IMR-90 (cell line): ENCODE measurements at regions not wholly inside any gene's neighbourhood (a gene's known extent, or its start where the extent isn't known, plus 50 kb on each side); places are given as distances from the start of the nearest gene placed in this dataset.

ENCODE experiments used
- ATAC-seq: fragments of 200-7000 bp; cut with Tn5 transposase; 2 replicates; pipeline ENCODE4 v1.9.1; 2020; ENCODE audit warnings: low read depth, mild to moderate bottlenecking, moderate library complexity
- BruUV-seq: library from RNA; stranded (reverse); fragments of 400-500 nt; replicated peaks from 2 replicates; lab custom pipeline; 2021; lab: Mats Ljungman, UMichigan
- CTCF ChIA-PET: fragments of 300-600 bp; formaldehyde crosslinking; extraction: SDS; loops from one replicate; lab custom pipeline; 2021; ENCODE audit warnings: antibody characterized with exemption; lab: Yijun Ruan, JAX
- POLR2A ChIA-PET: fragments of 300-600 bp; sonication (Branson Sonifier 250); formaldehyde crosslinking; loops from one replicate; lab custom pipeline; 2022; ENCODE audit warnings: antibody characterized with exemption; ENCODE audit not compliant: unreplicated experiment; lab: Charles Lee
- DNase-seq: peaks from one replicate; pipeline ENCODE4 v3.0.0; 2013
- H2AFZ ChIP-seq: replicated peaks from 2 replicates; pipeline ENCODE3; 2013; ENCODE audit warnings: low read length, mild to moderate bottlenecking; ENCODE audit not compliant: poor library complexity
- H2AK5ac ChIP-seq: 2 replicates; pipeline ENCODE4 v1.6.1; 2013; ENCODE audit warnings: low read depth, low read length, inconsistent platforms
- H2AK9ac ChIP-seq: replicated peaks from 2 replicates; pipeline ENCODE3; 2013; ENCODE audit warnings: mild to moderate bottlenecking, low read depth, low read length, moderate library complexity; ENCODE audit not compliant: poor library complexity
- H2BK120ac ChIP-seq: 2 replicates; pipeline ENCODE4 v1.6.1; 2013; ENCODE audit warnings: low read depth, low read length, inconsistent platforms
- H2BK15ac ChIP-seq: 3 replicates; pipeline ENCODE4 v1.6.1; 2013; ENCODE audit warnings: low read depth, low read length, inconsistent platforms
- H2BK20ac ChIP-seq: 2 replicates; pipeline ENCODE4 v1.6.1; 2013; ENCODE audit warnings: low read depth, mild to moderate bottlenecking, inconsistent platforms, low read length, moderate library complexity
- H2BK5ac ChIP-seq: 2 replicates; pipeline ENCODE4 v1.6.1; 2013; ENCODE audit warnings: mild to moderate bottlenecking, low read depth, low read length, inconsistent platforms; ENCODE audit not compliant: poor library complexity, severe bottlenecking
- H3K14ac ChIP-seq: replicated peaks from 2 replicates; pipeline ENCODE4 v1.6.1; 2013; ENCODE audit warnings: low read depth, low read length, inconsistent platforms
- H3K18ac ChIP-seq: 2 replicates; pipeline ENCODE4 v1.6.1; 2013; ENCODE audit warnings: low read depth, low read length, control low read depth
- H3K23ac ChIP-seq: 2 replicates; pipeline ENCODE4 v1.6.1; 2013; ENCODE audit warnings: low read depth, low read length, inconsistent platforms
- H3K27ac ChIP-seq: 2 replicates; pipeline ENCODE4 v1.5.1; 2013; ENCODE audit warnings: mild to moderate bottlenecking, control low read depth, low read length; ENCODE audit not compliant: insufficient read depth
- H3K27me3 ChIP-seq: 2 replicates; pipeline ENCODE4 v1.6.1; 2013; ENCODE audit warnings: low read length; ENCODE audit not compliant: control insufficient read depth, insufficient read depth
- H3K36me3 ChIP-seq: 2 replicates; pipeline ENCODE4 v1.6.1; 2013; ENCODE audit warnings: low read length, mixed read lengths; ENCODE audit not compliant: control insufficient read depth, insufficient read depth
- H3K4ac ChIP-seq: 2 replicates; pipeline ENCODE4 v1.6.1; 2013; ENCODE audit warnings: low read depth, low read length, inconsistent platforms
- H3K4me1 ChIP-seq: 2 replicates; pipeline ENCODE4 v1.6.1; 2013; ENCODE audit warnings: low read length, mixed read lengths; ENCODE audit not compliant: control insufficient read depth, insufficient read depth
- H3K4me2 ChIP-seq: 2 replicates; pipeline ENCODE4 v1.6.1; 2013; ENCODE audit warnings: low read depth, mild to moderate bottlenecking, control low read depth, low read length, moderate library complexity
- H3K4me3 ChIP-seq: 2 replicates; pipeline ENCODE4 v1.5.1; 2013; ENCODE audit warnings: low read depth, mild to moderate bottlenecking, control low read depth, low read length, moderate library complexity; ENCODE audit not compliant: insufficient read depth
- H3K56ac ChIP-seq: 2 replicates; pipeline ENCODE4 v1.6.1; 2013; ENCODE audit warnings: low read length, inconsistent platforms; ENCODE audit not compliant: insufficient read depth; ENCODE audit errors: extremely low read depth
- H3K79me1 ChIP-seq, 2 experiments: 2 replicates each; pipeline ENCODE4 v1.6.1; 2013; ENCODE audit warnings: low read length in 2 of 2, inconsistent platforms in 1 of 2, low read depth in 1 of 2
- H3K9ac ChIP-seq: 2 replicates; pipeline ENCODE4 v1.6.1; 2013; ENCODE audit warnings: low read depth, low read length, control low read depth
- H3K9me1 ChIP-seq: 2 replicates; pipeline ENCODE4 v1.6.1; 2013; ENCODE audit warnings: low read length, inconsistent platforms; ENCODE audit not compliant: insufficient read depth
- H3K9me3 ChIP-seq: 2 replicates; pipeline ENCODE4 v1.6.1; 2013; ENCODE audit warnings: low read length; ENCODE audit not compliant: control insufficient read depth, insufficient read depth
- H4K20me1 ChIP-seq: 2 replicates; pipeline ENCODE4 v1.6.1; 2013; ENCODE audit warnings: low read length, inconsistent platforms; ENCODE audit not compliant: insufficient read depth
- H4K5ac ChIP-seq: 2 replicates; pipeline ENCODE4 v1.6.1; 2013; ENCODE audit warnings: mild to moderate bottlenecking, low read depth, low read length, control low read depth
- H4K8ac ChIP-seq, 2 experiments: 2 replicates each; pipeline ENCODE4 v1.6.1; 2013; ENCODE audit warnings: low read depth in 2 of 2, low read length in 2 of 2, control low read depth in 1 of 2, inconsistent platforms in 1 of 2
- H4K91ac ChIP-seq: 2 replicates; pipeline ENCODE4 v1.6.1; 2013; ENCODE audit warnings: low read depth, low read length, inconsistent platforms; ENCODE audit not compliant: insufficient read depth
- CHD1 ChIP-seq: IDR thresholded peaks from 2 replicates; pipeline ENCODE4 v1.6.1; 2012; ENCODE audit warnings: low read depth, low read length, improper control_type of control experiment
- MAZ ChIP-seq: IDR thresholded peaks from 2 replicates; pipeline ENCODE4 v1.6.1; 2012; ENCODE audit warnings: low read depth, mild to moderate bottlenecking, low read length, improper control_type of control experiment, moderate library complexity, borderline replicate concordance
- MXI1 ChIP-seq: IDR thresholded peaks from 2 replicates; pipeline ENCODE4 v1.6.1; 2012; ENCODE audit warnings: low read depth, mild to moderate bottlenecking, low read length, moderate library complexity, borderline replicate concordance
- RAD21 ChIP-seq: IDR thresholded peaks from 2 replicates; pipeline ENCODE4 v1.6.1; 2012; ENCODE audit warnings: low read length, improper control_type of control experiment
- RFX5 ChIP-seq: IDR thresholded peaks from 2 replicates; pipeline ENCODE4 v1.8.0; 2012; ENCODE audit warnings: low read depth, mild to moderate bottlenecking, low read length, moderate library complexity
- SMC3 ChIP-seq: fragments of 150-350 bp; IDR thresholded peaks from 2 replicates; pipeline ENCODE4 v1.6.1; 2016; ENCODE audit warnings: low read depth, mild to moderate bottlenecking, antibody characterized with exemption, low read length, moderate library complexity
- WGBS, 2 experiments: methylation state at CpG; one replicate each; pipeline versions ENCODE4 v1.1.5 to v1.1.7; 2013; ENCODE audit warnings: missing lambda C conversion rate in 2 of 2; ENCODE audit not compliant: insufficient read length in 1 of 2; ENCODE audit errors: extremely low coverage in 2 of 2; 5-methylcytosine and 5-hydroxymethylcytosine counted together
- dilution Hi-C: fragments of 300-500 bp; cut with HindIII; formaldehyde crosslinking; loops from one replicate; pipeline ENCODE4 v1.14.3; 2018; ENCODE audit warnings: low sequenced_read_pairs; ENCODE audit not compliant: unreplicated experiment
- in situ Hi-C: fragments of 300-500 bp; cut with MboI; formaldehyde crosslinking; loops from 3 replicates; pipeline ENCODE4 v1.14.3; 2019; ENCODE audit warnings: low sequenced_read_pairs, inconsistent platforms, mixed read lengths
- intact Hi-C: fragments of 100-400 bp; cut with micrococcal nuclease; formaldehyde crosslinking; loops from 2 replicates; pipeline ENCODE4 v1.10.0; 2022
- TF ChIP-seq, protein P1 (sequence below): fragments of 150-350 bp; IDR thresholded peaks from 2 replicates; pipeline ENCODE4 v1.6.1; 2016; ENCODE audit warnings: low read depth, mild to moderate bottlenecking, low read length, moderate library complexity, borderline replicate concordance
- TF ChIP-seq, protein P2 (sequence below): conservative IDR thresholded peaks from 2 replicates; pipeline ENCODE4 v1.5.1; 2012; ENCODE audit warnings: mild to moderate bottlenecking, low read depth, low read length, improper control_type of control experiment
- TF ChIP-seq, protein P3 (sequence below): fragments of 150-350 bp; IDR thresholded peaks from 2 replicates; pipeline ENCODE4 v1.6.1; 2017; ENCODE audit warnings: mild to moderate bottlenecking, antibody characterized with exemption, low read length, low read depth

DNA sequence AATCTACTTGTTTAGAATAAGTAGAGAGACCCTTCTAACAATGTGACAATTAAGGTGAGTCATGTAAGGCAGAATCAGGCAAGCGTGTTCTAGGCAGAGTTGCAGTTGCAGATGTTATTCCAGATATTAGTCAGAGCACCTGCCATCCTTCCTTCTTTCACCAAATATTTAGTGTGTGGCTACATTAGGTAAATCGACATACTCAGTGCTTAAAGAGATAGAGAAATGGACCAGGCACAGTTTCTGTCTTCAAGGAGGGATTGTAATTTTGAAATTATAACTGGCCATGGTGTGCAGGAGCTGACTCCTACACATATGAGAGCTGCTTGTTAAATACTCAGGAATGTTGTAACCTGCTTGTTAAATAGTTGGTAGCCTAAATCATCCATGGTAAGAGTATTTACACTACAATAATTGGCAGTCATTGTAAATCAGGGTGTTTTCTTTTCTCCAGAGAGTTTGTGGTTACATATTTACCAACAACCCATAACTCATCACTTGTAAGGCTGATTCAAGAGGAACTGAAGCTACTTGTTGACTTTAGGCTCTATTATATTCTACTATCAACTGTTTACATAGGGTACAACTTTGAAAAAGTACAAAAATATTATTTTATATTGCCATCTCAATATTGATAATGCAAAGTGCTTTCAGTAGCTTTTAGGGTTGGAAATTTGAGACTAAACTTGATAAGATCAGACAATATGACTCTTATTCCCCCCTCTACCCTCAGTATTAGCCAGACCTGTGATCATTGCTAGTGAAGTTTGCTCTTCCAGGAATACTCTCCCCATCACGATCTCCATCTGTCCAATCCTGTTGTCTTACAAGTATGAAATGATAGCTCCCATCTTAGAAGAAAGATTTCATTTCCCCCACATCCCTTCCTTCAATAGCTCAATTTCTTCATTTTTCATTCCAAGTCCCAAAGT lies 607.1 kb downstream of the COL12A1 start (continued):
- TF ChIP-seq, protein P1, sequence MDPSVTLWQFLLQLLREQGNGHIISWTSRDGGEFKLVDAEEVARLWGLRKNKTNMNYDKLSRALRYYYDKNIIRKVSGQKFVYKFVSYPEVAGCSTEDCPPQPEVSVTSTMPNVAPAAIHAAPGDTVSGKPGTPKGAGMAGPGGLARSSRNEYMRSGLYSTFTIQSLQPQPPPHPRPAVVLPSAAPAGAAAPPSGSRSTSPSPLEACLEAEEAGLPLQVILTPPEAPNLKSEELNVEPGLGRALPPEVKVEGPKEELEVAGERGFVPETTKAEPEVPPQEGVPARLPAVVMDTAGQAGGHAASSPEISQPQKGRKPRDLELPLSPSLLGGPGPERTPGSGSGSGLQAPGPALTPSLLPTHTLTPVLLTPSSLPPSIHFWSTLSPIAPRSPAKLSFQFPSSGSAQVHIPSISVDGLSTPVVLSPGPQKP, result no peak

DNA sequence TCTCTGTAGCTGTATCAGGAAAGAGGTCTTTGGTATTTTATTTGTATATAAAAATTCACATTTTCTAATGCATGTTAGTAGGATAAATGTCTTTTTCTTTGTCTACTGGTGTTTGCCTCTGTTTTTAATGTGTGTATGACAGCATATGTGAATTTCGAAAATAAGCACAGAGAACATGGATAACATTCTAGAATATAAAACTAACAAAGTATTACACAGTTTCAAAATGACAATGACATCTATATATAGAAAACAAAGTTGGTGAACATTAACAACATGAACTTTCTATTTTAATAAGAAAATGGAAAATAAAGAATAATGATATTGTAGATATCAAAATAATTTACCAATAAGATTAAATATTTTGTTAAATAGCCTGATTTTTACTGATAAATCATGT lies 608.0 kb downstream of the COL12A1 start:
- no CpG with 5 or more reads among the region's 1 CpG for WGBS, 2 experiments
- ChIA-PET POLR2A (no interaction called here), CTCF (no interaction called here)
- Histone ChIP-seq H2BK5ac (no peak overlapping the region), H3K4me2 (no peak overlapping the region), H3K14ac (no peak overlapping the region), H3K9me3 (no peaks in the 10 kb centered on the region), H2BK15ac (no peak overlapping the region; the same call in 2 of the 3 replicates), H4K91ac (no peak overlapping the region), H2AFZ (no peak overlapping the region), H2AK9ac (no peak overlapping the region), H2BK120ac (no peak overlapping the region), H3K4me3 (no peak overlapping the region), H3K56ac (no peak overlapping the region), H3K23ac (no peak overlapping the region), H2AK5ac (no peak overlapping the region), H4K20me1 (no peaks in the 10 kb centered on the region), H3K18ac (no peak overlapping the region), H3K9ac (no peak overlapping the region), H2BK20ac (no peak overlapping the region), H3K36me3 (no peaks in the 10 kb centered on the region), H3K27me3 (no peaks in the 10 kb centered on the region), H3K79me1 (no peaks in the 10 kb centered on the region), H3K27ac (no peak overlapping the region), H3K4ac (no peak overlapping the region), H3K9me1 (no peaks in the 10 kb centered on the region; the same call in none of the 2 replicates), H4K5ac (no peak overlapping the region), H4K8ac (no peak overlapping the region; a peak in 1 of 4 replicates), H3K4me1 (no peaks in the 10 kb centered on the region)
- dilution Hi-C loops, result no loop called here
- intact Hi-C loops, result no loop called here
- ATAC-seq, result no peak
- no TSS peak for BruUV-seq
- DNase-seq, result no peak
- in situ Hi-C loops, result no loop called here
- TF ChIP-seq RAD21 (no peak), CHD1 (no peak), MAZ (no peak), RFX5 (no peak), MXI1 (no peak), SMC3 (no peak)
- TF ChIP-seq, protein P1, result no peak
- TF ChIP-seq, protein P2, sequence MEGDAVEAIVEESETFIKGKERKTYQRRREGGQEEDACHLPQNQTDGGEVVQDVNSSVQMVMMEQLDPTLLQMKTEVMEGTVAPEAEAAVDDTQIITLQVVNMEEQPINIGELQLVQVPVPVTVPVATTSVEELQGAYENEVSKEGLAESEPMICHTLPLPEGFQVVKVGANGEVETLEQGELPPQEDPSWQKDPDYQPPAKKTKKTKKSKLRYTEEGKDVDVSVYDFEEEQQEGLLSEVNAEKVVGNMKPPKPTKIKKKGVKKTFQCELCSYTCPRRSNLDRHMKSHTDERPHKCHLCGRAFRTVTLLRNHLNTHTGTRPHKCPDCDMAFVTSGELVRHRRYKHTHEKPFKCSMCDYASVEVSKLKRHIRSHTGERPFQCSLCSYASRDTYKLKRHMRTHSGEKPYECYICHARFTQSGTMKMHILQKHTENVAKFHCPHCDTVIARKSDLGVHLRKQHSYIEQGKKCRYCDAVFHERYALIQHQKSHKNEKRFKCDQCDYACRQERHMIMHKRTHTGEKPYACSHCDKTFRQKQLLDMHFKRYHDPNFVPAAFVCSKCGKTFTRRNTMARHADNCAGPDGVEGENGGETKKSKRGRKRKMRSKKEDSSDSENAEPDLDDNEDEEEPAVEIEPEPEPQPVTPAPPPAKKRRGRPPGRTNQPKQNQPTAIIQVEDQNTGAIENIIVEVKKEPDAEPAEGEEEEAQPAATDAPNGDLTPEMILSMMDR, result no peak
- TF ChIP-seq, protein P3, sequence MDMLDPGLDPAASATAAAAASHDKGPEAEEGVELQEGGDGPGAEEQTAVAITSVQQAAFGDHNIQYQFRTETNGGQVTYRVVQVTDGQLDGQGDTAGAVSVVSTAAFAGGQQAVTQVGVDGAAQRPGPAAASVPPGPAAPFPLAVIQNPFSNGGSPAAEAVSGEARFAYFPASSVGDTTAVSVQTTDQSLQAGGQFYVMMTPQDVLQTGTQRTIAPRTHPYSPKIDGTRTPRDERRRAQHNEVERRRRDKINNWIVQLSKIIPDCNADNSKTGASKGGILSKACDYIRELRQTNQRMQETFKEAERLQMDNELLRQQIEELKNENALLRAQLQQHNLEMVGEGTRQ, result no peak
